Choroid plexus epithelial cell (primary cell): ENCODE measurements at regions not wholly inside any gene's neighbourhood (a gene's known extent, or its start where the extent isn't known, plus 50 kb on each side); places are given as distances from the start of the nearest gene placed in this dataset.

Experiments used
- DNase-seq: peaks from one replicate; pipeline ENCODE4 v3.0.0-alpha.2; 2010; ENCODE audit warnings: low read depth
- H3K4me3 ChIP-seq: 2 replicates; pipeline ENCODE4 v1.5.1; 2011; ENCODE audit warnings: low read depth, mild to moderate bottlenecking, control low read depth, low read length, moderate library complexity
- TF ChIP-seq, protein P1 (sequence below): conservative IDR thresholded peaks from 2 replicates; pipeline ENCODE4 v1.5.1; 2011; ENCODE audit warnings: low read depth, mild to moderate bottlenecking, control low read depth, inconsistent platforms, low read length, moderate library complexity

DNA sequence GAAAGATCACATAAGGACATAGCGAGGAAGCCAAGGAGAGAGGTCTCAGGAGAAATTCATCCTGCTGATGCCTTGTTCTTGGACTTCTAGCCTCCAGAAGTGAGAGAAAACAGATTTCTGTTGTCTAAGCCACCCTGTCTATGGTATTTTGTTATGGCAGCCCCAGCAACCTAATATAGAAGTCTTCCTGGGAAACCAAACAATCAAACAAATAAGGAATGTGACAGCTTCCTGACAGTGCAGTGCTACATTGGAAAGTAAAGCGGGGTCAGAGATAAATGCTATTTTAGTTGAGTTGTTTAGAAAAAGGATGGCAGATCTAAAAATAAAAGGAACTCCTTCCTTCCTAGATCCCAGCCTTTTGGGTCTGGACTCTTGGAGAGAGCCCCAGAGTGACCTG lies 443.2 kb upstream of the GYPC start:
- no peak overlapping the region for H3K4me3 ChIP-seq
- no peak for DNase-seq
- TF ChIP-seq, protein P1, sequence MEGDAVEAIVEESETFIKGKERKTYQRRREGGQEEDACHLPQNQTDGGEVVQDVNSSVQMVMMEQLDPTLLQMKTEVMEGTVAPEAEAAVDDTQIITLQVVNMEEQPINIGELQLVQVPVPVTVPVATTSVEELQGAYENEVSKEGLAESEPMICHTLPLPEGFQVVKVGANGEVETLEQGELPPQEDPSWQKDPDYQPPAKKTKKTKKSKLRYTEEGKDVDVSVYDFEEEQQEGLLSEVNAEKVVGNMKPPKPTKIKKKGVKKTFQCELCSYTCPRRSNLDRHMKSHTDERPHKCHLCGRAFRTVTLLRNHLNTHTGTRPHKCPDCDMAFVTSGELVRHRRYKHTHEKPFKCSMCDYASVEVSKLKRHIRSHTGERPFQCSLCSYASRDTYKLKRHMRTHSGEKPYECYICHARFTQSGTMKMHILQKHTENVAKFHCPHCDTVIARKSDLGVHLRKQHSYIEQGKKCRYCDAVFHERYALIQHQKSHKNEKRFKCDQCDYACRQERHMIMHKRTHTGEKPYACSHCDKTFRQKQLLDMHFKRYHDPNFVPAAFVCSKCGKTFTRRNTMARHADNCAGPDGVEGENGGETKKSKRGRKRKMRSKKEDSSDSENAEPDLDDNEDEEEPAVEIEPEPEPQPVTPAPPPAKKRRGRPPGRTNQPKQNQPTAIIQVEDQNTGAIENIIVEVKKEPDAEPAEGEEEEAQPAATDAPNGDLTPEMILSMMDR = no peak

DNA sequence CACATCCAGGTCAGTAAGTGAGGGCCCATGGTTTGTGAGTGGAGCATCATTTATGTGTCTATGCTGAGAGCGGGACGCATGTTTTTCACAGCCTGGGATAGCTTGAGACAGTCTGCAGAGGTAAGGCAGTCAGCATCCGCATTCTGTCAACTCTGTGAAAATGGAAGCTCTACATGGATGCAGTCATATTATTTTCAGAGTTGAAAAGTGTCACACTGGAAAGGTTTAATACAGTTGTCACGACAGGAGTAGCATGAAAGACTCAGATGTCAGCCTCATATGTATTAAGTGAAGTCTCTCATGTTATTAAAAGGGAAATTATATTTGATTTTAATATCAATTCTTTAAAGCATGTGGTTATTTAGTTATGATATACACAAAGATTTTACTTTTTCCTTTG lies 436.9 kb upstream of the GYPC start:
- no peak overlapping the region for H3K4me3 ChIP-seq
- TF ChIP-seq, protein P1 = no peak
- DNase-seq = no peak

DNA sequence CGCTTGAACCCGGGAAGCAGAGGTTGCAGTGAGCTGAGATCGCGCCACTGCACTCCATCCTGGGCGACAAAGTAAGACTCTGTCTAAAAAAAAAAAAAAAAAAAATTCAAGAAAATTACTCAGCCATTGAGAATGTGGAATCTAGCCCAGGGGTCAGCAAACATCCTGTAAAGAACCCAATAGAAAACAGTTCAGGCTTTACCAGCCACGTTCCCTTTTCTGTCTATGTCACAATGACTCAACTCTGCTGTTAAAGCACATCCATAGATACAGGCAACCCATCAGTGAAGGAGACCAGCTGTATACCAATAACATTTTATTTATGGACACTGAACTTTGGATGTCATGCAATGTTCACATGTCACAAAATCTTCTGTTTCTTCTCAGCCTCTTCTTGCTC lies 435.6 kb upstream of the GYPC start:
- peak; percentile 4 for DNase-seq
- no peak overlapping the region for H3K4me3 ChIP-seq
- TF ChIP-seq, protein P1 = no peak

DNA sequence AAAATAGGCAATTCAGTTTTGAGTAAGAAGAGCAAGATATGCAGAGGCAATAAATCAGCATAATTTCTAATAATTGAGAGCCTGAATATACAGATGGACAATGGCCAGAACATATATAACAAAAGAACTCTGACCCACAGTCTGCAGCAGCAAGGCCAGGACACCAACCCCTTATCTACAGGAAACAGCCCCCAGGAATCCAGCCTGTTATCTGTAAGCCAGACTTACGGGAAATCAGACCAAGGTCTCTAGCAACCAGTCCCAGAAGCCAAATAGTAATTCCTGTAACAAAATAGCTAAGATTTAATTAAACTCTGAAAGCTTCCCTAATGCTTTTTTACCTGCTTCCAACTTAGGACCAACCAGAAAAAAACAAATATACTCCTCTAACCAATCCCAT lies 434.5 kb upstream of the GYPC start:
- TF ChIP-seq, protein P1 = no peak
- DNase-seq = no peak
- H3K4me3 ChIP-seq = no peak overlapping the region

DNA sequence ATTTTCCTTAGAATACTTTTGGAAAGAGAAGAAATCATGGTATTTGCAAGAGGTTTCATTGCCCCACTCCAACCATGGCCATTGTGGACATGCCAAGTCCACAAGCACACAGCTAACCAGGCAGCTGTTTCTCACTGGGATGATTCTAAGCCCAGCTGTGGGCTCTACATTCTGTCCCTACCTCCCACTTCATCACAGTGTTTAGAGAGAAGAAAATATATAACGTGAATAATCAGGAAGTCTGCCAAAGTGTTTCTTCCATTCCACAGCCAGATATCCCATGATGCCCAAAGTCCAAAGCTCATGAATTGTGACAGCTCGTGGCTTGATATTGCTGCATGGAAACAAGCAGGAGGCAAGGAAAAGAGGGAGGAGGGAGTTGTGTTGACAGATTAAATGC lies 433.7 kb upstream of the GYPC start:
- no peak for DNase-seq
- TF ChIP-seq, protein P1 = no peak
- H3K4me3 ChIP-seq = no peak overlapping the region

DNA sequence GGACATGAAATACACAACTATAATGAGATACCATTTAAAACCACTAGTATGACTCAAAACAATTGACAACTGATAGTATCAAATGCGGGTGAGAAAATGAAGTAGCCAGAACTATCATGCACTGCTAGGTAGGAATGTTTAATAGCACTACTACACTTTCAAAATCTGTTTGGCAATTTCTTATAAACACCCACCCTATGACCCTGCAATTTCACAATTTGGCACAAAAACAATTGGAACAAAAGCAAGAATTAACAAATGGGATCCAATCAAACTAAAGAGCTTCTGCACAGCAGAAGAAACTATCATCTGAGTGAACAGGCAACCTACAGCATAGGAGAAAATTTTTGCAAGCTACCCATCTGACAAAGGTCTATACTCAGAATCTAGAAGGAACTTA lies 431.2 kb upstream of the GYPC start:
- TF ChIP-seq, protein P1 = no peak
- DNase-seq = no peak
- H3K4me3 ChIP-seq = no peak overlapping the region

DNA sequence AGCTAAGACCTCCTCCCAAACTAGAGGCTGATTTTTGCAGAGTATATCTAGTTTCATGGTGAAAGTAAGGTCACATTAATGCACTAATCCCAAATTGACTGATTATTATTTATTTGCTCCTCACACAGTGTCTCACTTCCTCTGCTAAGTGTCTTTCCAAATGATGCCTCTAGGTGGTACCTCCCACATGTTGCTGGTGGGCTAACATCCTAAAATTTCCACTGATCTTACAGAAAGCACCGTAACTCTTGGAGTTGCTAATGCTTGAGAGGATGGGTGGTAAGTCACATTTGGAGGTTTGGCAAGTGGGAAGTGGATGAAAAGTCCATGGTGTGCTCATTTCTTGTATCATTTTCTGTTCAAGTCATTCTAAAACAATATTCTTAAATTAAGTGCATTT lies 428.7 kb upstream of the GYPC start:
- peak; percentile 1 for DNase-seq
- TF ChIP-seq, protein P1 = no peak
- H3K4me3 ChIP-seq = no peak overlapping the region
